Liver (tissue), 8 donors: ENCODE measurements at regions not wholly inside any gene's neighbourhood (a gene's known extent, or its start where the extent isn't known, plus 50 kb on each side); places are given as distances from the start of the nearest gene placed in this dataset.

Source experiments
- DNase-seq: peaks from one replicate; pipeline ENCODE4 v3.0.0-alpha.2; 2017; ENCODE audit warnings: low spot score
- H3K27ac ChIP-seq, 2 donors: one replicate each; pipeline ENCODE4 v1.7.0; 2013; ENCODE audit warnings: inconsistent platforms in 2 of 2, low read length in 2 of 2, control low read depth in 1 of 2, low read depth in 1 of 2, mild to moderate bottlenecking in 1 of 2
- H3K27me3 ChIP-seq, 4 donors: one replicate each; pipeline versions ENCODE4 v1.6.1 to v1.7.0; 2013; ENCODE audit warnings: low read length in 3 of 4, inconsistent platforms in 1 of 4, mild to moderate bottlenecking in 1 of 4, moderate library complexity in 1 of 4; ENCODE audit not compliant: control insufficient read depth in 4 of 4, insufficient read depth in 4 of 4
- H3K36me3 ChIP-seq, 4 donors: one replicate each; pipeline versions ENCODE4 v1.6.1 to v1.7.0; 2013; ENCODE audit warnings: low read length in 3 of 4, mild to moderate bottlenecking in 3 of 4, low read depth in 1 of 4, moderate library complexity in 1 of 4; ENCODE audit not compliant: control insufficient read depth in 4 of 4, insufficient read depth in 3 of 4
- H3K4me1 ChIP-seq, 4 donors: one replicate each; pipeline versions ENCODE4 v1.6.1 to v1.7.0; 2013; ENCODE audit warnings: low read length in 3 of 4, mild to moderate bottlenecking in 3 of 4, moderate library complexity in 1 of 4; ENCODE audit not compliant: control insufficient read depth in 4 of 4, insufficient read depth in 4 of 4
- H3K4me3 ChIP-seq, 3 donors: one replicate each; pipeline versions ENCODE4 v1.6.1 to v1.7.0; 2013; ENCODE audit warnings: low read length in 3 of 3, control low read depth in 1 of 3, low read depth in 1 of 3, mild to moderate bottlenecking in 1 of 3
- H3K9ac ChIP-seq, 2 donors: one replicate each; pipeline ENCODE4 v1.7.0; 2013; ENCODE audit warnings: low read length in 2 of 2, mild to moderate bottlenecking in 2 of 2, moderate library complexity in 2 of 2, control low read depth in 1 of 2, low read depth in 1 of 2
- H3K9me3 ChIP-seq, 4 donors: one replicate each; pipeline versions ENCODE4 v1.6.1 to v1.7.0; 2013; ENCODE audit warnings: low read length in 3 of 4; ENCODE audit not compliant: control insufficient read depth in 4 of 4
- CTCF ChIP-seq: fragments of 150-350 bp; IDR thresholded peaks from 2 replicates; pipeline ENCODE4 v1.5.1; 2017; ENCODE audit warnings: improper control_type of control experiment, low read depth, low read length; ENCODE audit not compliant: missing input control
- EGR1 ChIP-seq, 2 donors: IDR thresholded peaks; 2 replicates each; pipeline ENCODE4 v1.6.1; 2016 to 2018; ENCODE audit warnings: antibody characterized with exemption in 2 of 2, low read depth in 2 of 2
- FOXA1 ChIP-seq: IDR thresholded peaks from 2 replicates; pipeline ENCODE4 v1.6.1; 2016; ENCODE audit warnings: antibody characterized with exemption
- FOXA2 ChIP-seq: IDR thresholded peaks from 2 replicates; pipeline ENCODE4 v1.6.1; 2016; ENCODE audit warnings: antibody characterized with exemption
- GABPA ChIP-seq, 2 donors: IDR thresholded peaks in 1 of 2; conservative IDR thresholded peaks in 1 of 2; 2 replicates each; pipeline ENCODE4 v1.6.1; 2016; ENCODE audit warnings: antibody characterized with exemption in 2 of 2, mild to moderate bottlenecking in 1 of 2, moderate library complexity in 1 of 2
- HNF4A ChIP-seq, 2 donors: conservative IDR thresholded peaks; 2 replicates each; pipeline ENCODE4 v1.6.1; 2016; ENCODE audit warnings: antibody characterized with exemption in 2 of 2, mild to moderate bottlenecking in 2 of 2
- HNF4G ChIP-seq: IDR thresholded peaks from 2 replicates; pipeline ENCODE4 v1.6.1; 2016; ENCODE audit warnings: antibody characterized with exemption
- JUND ChIP-seq, 2 donors: IDR thresholded peaks; 2 replicates each; pipeline ENCODE4 v1.6.1; 2016; ENCODE audit warnings: antibody characterized with exemption in 2 of 2
- MAX ChIP-seq: IDR thresholded peaks from 2 replicates; pipeline ENCODE4 v1.6.1; 2016; ENCODE audit warnings: antibody characterized with exemption
- NR2F2 ChIP-seq: IDR thresholded peaks from 2 replicates; pipeline ENCODE4 v1.6.1; 2016; ENCODE audit warnings: antibody characterized with exemption
- RAD21 ChIP-seq, 2 donors: IDR thresholded peaks; 2 replicates each; pipeline ENCODE4 v1.6.1; 2016; ENCODE audit warnings: antibody characterized with exemption in 2 of 2, mild to moderate bottlenecking in 2 of 2
- RXRA ChIP-seq, 2 donors: IDR thresholded peaks; 2 replicates each; pipeline ENCODE4 v1.6.1; 2017 to 2018; ENCODE audit warnings: antibody characterized with exemption in 2 of 2, mild to moderate bottlenecking in 1 of 2
- SP1 ChIP-seq: IDR thresholded peaks from 2 replicates; pipeline ENCODE4 v1.6.1; 2018; ENCODE audit warnings: antibody characterized with exemption, mild to moderate bottlenecking
- TAF1 ChIP-seq: conservative IDR thresholded peaks from 2 replicates; pipeline ENCODE4 v1.6.1; 2016; ENCODE audit warnings: antibody characterized with exemption, mild to moderate bottlenecking
- YY1 ChIP-seq: IDR thresholded peaks from 2 replicates; pipeline ENCODE4 v1.6.1; 2016; ENCODE audit warnings: antibody characterized with exemption, mild to moderate bottlenecking
- ZBTB33 ChIP-seq: IDR thresholded peaks from 2 replicates; pipeline ENCODE4 v1.6.1; 2016; ENCODE audit warnings: antibody characterized with exemption
- WGBS: extraction: QIAGEN DNeasy Blood & Tissue Kit; methylation state at CpG from one replicate; pipeline ENCODE4 v1.1.7; 2013; 5-methylcytosine and 5-hydroxymethylcytosine counted together
- TF ChIP-seq, protein P1 (sequence below): IDR thresholded peaks from 2 replicates; pipeline ENCODE4 v1.6.1; 2016; ENCODE audit warnings: antibody characterized with exemption, mild to moderate bottlenecking
- TF ChIP-seq, protein P2 (sequence below): IDR thresholded peaks from 2 replicates; pipeline ENCODE4 v1.6.1; 2016; ENCODE audit warnings: antibody characterized with exemption
- donor health status: healthy.
- donor health status: healthy.
- donor health status: healthy.
- donor health status: healthy.
- donor health status: healthy.

DNA sequence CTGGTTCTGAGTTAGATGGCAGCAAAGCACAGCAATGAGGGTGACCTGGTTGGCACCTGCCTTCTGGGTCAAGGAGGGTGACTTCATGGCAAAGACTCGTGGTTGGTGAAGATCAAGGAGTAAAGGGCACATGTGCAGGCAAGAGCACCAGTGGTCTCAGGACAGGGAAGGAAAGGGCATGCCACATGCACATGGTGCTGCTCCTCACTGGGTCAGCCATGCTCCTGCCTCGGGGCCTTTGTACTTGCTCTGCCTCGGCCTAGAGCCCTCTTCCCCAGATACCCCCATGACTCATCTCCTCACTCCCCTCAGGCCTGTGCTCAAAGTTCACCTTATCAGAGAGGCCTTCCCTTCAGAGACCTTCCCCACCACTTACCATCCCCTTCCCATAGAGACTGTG lies 106.7 kb upstream of the KDM7A start:
- no peak for DNase-seq
- H3K36me3 ChIP-seq = no peaks in the 10 kb centered on the region
- H3K27ac ChIP-seq = no peak overlapping the region
- no peaks in the 10 kb centered on the region for H3K4me1 ChIP-seq
- no peaks in the 10 kb centered on the region for H3K9me3 ChIP-seq
- no peaks in the 10 kb centered on the region for H3K27me3 ChIP-seq
- H3K9ac ChIP-seq = no peak overlapping the region
- no peak for TF ChIP-seq CTCF
- no peak for TF ChIP-seq HNF4A (conservative IDR thresholded peaks at IDR 0.05)
- TF ChIP-seq, protein P1, sequence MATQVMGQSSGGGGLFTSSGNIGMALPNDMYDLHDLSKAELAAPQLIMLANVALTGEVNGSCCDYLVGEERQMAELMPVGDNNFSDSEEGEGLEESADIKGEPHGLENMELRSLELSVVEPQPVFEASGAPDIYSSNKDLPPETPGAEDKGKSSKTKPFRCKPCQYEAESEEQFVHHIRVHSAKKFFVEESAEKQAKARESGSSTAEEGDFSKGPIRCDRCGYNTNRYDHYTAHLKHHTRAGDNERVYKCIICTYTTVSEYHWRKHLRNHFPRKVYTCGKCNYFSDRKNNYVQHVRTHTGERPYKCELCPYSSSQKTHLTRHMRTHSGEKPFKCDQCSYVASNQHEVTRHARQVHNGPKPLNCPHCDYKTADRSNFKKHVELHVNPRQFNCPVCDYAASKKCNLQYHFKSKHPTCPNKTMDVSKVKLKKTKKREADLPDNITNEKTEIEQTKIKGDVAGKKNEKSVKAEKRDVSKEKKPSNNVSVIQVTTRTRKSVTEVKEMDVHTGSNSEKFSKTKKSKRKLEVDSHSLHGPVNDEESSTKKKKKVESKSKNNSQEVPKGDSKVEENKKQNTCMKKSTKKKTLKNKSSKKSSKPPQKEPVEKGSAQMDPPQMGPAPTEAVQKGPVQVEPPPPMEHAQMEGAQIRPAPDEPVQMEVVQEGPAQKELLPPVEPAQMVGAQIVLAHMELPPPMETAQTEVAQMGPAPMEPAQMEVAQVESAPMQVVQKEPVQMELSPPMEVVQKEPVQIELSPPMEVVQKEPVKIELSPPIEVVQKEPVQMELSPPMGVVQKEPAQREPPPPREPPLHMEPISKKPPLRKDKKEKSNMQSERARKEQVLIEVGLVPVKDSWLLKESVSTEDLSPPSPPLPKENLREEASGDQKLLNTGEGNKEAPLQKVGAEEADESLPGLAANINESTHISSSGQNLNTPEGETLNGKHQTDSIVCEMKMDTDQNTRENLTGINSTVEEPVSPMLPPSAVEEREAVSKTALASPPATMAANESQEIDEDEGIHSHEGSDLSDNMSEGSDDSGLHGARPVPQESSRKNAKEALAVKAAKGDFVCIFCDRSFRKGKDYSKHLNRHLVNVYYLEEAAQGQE = no peak
- TF ChIP-seq, protein P2, sequence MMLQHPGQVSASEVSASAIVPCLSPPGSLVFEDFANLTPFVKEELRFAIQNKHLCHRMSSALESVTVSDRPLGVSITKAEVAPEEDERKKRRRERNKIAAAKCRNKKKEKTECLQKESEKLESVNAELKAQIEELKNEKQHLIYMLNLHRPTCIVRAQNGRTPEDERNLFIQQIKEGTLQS = no peak
- TF ChIP-seq HNF4G = no peak
- no peak for TF ChIP-seq JUND (IDR thresholded peaks at IDR 0.05)
- TF ChIP-seq SP1 = no peak
- no peak for TF ChIP-seq YY1
- no peak for TF ChIP-seq FOXA1
- no peak for TF ChIP-seq TAF1
- no peak overlapping the region for H3K4me3 ChIP-seq
- WGBS = 98% methylated on average over 3 of the region's 3 CpGs

DNA sequence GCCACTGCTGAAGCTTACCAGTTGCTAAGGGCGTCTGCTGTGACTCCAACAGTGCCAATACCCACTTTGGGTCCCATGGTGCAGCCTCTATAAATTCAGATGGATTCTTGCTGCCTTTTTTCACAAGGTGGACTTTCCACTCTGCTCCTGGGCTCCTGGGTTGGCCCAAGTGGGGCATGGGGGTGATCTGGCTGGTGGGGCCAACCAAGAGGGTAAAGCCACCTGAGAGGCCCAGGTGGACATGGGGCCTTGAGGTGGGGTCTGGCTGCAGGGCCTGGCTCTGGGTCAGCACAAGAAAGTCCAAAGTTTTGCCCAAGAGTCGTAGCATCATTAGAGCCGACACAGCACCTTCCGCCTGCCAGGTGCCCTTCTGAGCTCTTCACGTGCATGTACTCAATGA lies 105.2 kb upstream of the KDM7A start:
- Histone ChIP-seq H3K27ac (no peak overlapping the region), H3K36me3 (no peaks in the 10 kb centered on the region), H3K9me3 (no peaks in the 10 kb centered on the region), H3K4me3 (no peak overlapping the region), H3K27me3 (no peaks in the 10 kb centered on the region), H3K4me1 (no peaks in the 10 kb centered on the region), H3K9ac (no peak overlapping the region)
- TF ChIP-seq MAX = no peak
- TF ChIP-seq CTCF = no peak
- TF ChIP-seq, protein P2 = no peak
- no peak for TF ChIP-seq RXRA (IDR thresholded peaks at IDR 0.05)
- TF ChIP-seq ZBTB33 = no peak
- TF ChIP-seq YY1 = no peak
- no peak for TF ChIP-seq RAD21 (IDR thresholded peaks at IDR 0.05)
- no peak for TF ChIP-seq SP1
- no peak for TF ChIP-seq HNF4G
- TF ChIP-seq NR2F2 = no peak
- no peak for TF ChIP-seq HNF4A (conservative IDR thresholded peaks at IDR 0.05)
- TF ChIP-seq FOXA2 = no peak
- TF ChIP-seq TAF1 = no peak
- no peak for TF ChIP-seq FOXA1
- no peak for TF ChIP-seq EGR1 (IDR thresholded peaks at IDR 0.05; ENCODE audit: low read depth in 2 of 2)
- TF ChIP-seq, protein P1 = no peak
- TF ChIP-seq GABPA (IDR thresholded peaks at IDR 0.05 in 1 of 2, conservative IDR thresholded peaks at IDR 0.05 in 1 of 2) = no peak
- DNase-seq = no peak
- WGBS = 84% methylated on average over 5 of the region's 5 CpGs
